Left lobe of liver (tissue), 2 donors: ENCODE measurements at regions not wholly inside any gene's neighbourhood (a gene's known extent, or its start where the extent isn't known, plus 50 kb on each side); places are given as distances from the start of the nearest gene placed in this dataset.

Experiments used
- ATAC-seq: fragments of 200-7000 bp; cut with Tn5 transposase; one replicate; pipeline ENCODE4 v1.9.1; 2020; ENCODE audit warnings: mild to moderate bottlenecking, moderate library complexity
- DNase-seq: peaks from one replicate; pipeline ENCODE4 v3.0.0-alpha.2; 2020; ENCODE audit warnings: low spot score
- donor health status: DM: no; HTN: no; CAD: no; lungs with moderate emphysema.
- donor health status: DM: no; HTN: yes; CAD: no.

DNA sequence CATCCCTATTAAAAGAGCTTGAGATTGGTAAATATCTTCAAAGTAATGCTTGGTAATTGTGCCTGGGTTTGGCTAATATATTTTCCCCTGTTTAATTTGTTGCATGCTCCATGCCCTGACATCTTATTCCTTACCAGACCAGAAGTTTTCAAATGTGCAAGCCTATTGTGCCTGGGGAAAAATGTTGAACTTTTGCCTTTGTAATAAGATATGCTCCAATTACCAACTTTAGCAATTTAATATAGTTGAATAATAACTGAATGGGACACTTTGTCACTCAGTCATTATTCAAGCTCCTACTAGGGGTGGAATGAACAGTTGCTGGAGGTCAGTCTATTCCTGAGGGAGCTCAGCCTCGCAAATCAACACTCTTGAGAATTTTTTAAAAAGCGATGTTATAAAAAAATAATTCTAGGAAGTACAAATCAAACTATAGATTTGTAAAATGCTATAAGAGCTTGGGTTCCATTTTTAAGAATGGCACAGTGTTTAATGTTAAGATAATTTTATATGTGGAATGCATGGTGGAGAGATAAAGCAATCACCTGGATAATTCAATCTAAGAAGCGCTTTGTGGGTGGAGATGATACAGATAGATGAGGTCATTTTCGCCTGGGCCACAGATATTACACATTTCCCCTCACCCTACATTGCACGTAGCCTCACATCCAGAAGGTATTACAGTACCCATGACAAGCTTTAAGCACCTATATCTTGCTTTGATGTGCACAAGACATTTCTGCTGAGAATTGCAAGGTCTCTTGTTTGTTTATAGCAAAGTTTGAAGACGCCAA lies 231.8 kb downstream of the PIK3R1 start:
- DNase-seq (no peak), ATAC-seq (no peak)

DNA sequence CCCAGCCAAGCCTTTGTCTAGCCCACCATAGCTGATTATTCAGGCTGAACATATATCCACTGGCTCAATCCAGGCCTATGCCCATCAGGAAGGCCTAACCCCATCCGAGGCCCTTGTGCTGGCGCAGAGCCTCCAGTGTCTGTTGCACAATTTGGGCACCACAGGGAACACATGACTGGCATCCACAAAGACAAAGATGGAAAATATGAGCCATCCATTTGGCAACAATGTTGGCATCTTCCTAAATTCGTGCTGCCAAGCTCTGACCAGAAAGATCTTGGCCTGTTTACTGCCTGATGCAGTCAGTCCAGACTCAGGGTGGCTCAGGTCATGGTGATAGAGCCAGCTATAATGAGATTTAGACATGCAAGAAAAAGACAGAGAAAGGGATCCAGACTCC lies 233.8 kb downstream of the PIK3R1 start:
- peak; percentile 87 for ATAC-seq

GRCh38 chr5:68450245-68450852 lies 234.8 kb downstream of the PIK3R1 start:
- DNase-seq, result no peak
- peak; percentile 42 for ATAC-seq

More for the DNA sequence above, 233.8 kb downstream of the PIK3R1 start:
- peak; percentile 81 for DNase-seq

DNA sequence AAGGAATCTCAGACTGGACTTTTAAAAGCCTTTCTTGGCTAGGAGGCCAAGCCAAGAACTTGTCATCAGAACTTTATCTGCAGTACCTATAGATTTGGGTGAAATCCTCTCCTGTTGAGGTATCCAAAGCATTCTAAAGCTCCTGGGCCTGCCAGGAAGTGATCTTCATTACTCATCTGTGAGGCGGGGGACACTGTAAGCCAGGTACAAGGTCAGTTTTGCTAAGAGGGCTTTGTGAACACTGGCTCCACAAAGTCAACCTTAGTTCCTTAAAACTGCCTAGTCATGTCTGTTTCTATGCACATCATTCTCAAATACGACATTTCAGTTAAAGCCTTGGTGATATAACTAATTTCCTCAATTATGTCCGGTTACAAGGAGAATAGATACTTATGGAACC lies 236.7 kb downstream of the PIK3R1 start:
- DNase-seq (no peak), ATAC-seq (no peak)

DNA sequence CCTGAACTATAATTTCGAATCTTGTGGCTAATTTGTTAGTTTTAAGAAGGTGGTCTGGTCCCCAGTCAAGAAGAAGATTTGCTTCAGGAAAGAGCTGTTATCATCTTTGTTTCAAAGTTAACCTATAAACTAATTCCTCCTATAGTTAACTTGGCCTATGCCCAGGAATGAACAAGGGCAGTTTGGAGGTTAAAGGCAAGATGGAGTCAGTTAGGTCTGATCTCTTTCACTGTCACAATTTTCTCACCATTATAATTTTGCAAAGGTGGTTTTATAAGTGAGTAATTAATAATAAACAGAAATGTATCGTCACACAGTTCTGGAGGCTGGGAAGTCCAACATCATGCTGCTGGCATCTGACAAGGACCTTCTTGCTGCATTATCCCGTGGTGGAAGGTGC lies 238.6 kb downstream of the PIK3R1 start:
- DNase-seq (no peak), ATAC-seq (no peak)

DNA sequence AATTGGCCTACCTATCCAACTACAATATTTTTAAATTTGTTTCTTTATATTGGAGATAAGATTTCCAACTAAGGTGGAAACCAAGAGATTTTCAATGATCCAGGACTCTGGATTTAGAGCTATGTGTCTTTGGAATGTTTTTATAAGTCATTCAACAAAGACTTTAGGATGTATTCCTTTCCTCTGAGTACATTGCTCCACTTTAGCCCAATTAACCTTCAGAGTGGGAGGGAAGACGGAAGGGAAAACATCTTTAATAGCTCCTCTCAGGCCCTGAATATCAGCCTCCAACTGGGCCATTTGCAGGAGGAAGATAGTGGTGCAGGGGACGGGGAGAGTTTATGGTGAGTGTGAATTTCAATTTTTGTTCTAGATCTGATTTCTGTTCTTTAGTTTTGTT lies 239.2 kb downstream of the PIK3R1 start:
- DNase-seq (no peak), ATAC-seq (no peak)

- DNase-seq (no peak), ATAC-seq (no peak)
Observed at GRCh38 chr5:68455216-68455615, 239.7 kb downstream of the PIK3R1 start.

GRCh38 chr5:68456756-68457217 lies 241.2 kb downstream of the PIK3R1 start:
- DNase-seq (no peak), ATAC-seq (peak; percentile 84)

GRCh38 chr5:68457285-68457684 lies 241.7 kb downstream of the PIK3R1 start:
- ATAC-seq, result no peak
- no peak for DNase-seq

DNA sequence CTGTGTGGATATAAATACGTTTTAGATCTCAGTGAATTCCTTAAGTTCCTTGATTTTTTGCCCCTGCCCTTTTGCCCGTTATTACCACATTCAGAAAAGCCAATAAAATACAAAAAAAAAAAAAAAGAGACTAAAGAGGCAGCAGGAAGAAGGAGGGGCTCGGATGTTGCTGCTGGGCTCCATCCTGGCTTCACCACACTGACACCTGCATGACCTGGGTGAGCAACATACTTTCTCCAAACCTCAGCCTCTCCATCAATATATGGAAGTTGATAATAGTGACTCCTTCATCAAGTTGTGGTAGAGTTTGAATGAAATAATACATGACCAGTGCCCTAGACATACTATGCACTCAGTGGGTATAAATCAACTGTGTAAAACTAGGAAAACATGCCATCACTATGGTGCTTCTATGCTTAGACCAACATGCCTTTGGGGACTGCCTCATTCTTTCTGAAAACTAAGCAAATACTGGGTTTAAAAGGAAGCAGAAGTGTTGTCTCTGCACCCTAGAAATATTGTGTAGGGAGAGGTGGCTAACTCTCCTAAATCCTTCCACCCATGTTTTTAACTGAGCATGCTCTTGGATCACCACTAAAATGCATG lies 243.0 kb downstream of the PIK3R1 start:
- DNase-seq, result no peak
- no peak for ATAC-seq

GRCh38 chr5:68459093-68459809 lies 243.7 kb downstream of the PIK3R1 start:
- DNase-seq, result no peak
- ATAC-seq, result peak; percentile 55

DNA sequence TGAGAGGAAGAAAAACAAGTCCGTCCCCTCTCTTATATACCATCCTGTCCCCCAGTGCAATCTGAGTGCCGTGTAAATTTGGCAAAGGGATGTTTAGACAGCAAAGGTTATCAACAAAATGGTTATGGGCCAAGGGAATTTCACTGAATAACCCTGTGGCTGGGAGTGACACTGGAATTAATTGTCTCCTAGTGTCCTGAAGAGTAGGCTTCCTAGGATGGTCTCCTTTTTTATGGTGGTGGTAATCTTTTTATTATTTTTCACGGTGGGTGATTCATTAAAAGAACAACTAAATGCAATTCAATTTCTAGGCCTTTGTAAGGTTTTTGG lies 244.2 kb downstream of the PIK3R1 start:
- DNase-seq (no peak), ATAC-seq (peak; percentile 58)

DNA sequence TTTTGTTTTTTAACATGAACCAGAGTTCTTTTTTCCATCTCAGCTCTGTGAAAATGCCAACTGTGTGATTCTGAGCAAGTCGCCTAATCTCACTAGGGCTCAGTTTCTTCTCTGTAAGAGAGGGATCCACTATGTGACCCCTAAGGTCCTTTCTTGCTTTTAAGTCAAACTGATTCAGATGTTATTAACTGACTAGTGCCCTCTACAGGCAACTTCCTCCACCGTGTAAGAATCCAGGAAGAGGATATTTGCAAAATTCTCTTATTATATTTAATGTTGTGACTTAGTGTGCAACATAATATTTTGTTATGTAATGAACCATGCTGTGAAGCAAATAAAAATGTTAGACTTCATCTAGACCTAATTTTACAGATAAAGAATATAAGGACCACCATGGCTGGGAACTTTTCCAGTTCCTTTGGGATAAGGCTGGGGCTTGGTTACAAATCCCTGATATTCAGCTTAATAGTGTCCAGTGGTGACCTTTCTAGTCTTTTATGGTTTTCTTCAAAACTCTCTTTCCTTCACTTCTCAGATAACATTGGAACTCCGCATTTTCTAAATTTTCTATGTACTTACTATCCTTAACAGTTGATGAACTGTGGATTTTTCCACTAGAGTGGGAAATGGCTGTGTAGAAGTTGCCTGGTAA lies 244.7 kb downstream of the PIK3R1 start:
- DNase-seq, result no peak
- ATAC-seq, result peak; percentile 62

GRCh38 chr5:68463606-68464005 lies 248.1 kb downstream of the PIK3R1 start:
- DNase-seq, result no peak
- no peak for ATAC-seq

GRCh38 chr5:68464424-68464823 lies 248.9 kb downstream of the PIK3R1 start:
- DNase-seq (no peak), ATAC-seq (no peak)

GRCh38 chr5:68465133-68465532 lies 249.6 kb downstream of the PIK3R1 start:
- DNase-seq, result no peak
- ATAC-seq, result no peak

GRCh38 chr5:68465934-68466551 lies 250.5 kb downstream of the PIK3R1 start:
- DNase-seq (no peak), ATAC-seq (no peak)

DNA sequence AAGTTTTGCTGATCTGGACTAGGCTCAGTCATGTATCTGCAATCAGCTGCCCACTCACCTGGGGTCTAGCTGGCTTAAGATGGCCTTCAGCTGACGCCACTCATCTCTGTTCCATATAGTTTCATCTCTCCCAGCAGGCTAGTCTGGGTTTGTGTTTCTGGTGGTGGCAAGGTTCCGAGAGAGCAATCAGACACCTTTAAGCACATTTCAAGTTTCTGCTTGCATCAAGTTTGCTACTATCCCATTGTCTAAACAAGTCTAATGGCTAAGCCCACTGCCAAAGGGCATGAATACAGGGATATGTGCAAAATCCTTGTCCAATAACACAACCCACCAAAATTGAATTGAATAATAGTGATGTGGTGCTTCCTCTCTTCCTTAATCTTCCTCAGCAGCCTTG lies 251.7 kb downstream of the PIK3R1 start:
- DNase-seq, result no peak
- ATAC-seq, result no peak

DNA sequence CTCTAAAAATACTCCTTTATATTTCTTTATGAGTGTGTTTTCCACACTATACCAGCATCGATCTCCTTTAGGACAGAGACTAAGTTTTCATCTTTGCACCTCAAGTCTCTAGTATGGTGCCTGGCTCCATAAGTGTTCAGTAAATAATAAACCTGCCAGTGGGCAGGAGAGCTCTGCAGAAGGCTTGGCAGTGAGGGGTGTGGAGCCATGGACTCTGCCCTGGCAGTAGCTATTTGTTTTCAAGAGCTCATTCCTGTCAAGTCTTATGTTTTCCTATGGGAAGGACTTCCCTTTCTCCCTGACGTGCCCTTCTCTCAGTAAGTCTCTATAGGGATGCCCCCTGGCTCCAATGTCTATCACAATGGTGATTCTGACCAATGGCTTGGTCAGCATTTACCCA lies 252.2 kb downstream of the PIK3R1 start:
- DNase-seq (no peak), ATAC-seq (peak; percentile 91)

DNA sequence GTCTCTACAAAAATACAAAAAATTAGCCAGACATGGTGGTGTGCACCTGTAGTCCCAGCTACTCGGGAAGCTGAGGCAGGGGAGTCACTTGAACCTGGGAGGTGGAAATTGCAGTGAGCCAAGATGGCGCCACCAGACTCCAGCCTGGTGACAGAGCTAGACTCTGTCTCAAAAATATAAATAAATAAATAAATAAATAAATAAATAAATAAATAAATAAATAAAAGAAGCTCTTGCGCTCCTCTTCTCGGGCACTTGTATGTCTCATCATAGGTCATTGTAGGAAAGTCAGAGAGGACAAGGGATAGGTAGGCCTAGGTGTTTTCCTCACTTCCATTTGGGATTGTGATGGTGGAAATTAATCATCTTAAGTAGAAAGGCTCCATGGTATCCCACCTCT lies 252.8 kb downstream of the PIK3R1 start:
- no peak for DNase-seq
- no peak for ATAC-seq
